K562 (cell line): ENCODE measurements at regions not wholly inside any gene's neighbourhood (a gene's known extent, or its start where the extent isn't known, plus 50 kb on each side); places are given as distances from the start of the nearest gene placed in this dataset.

Experiments
- ATAC-seq: fragments of 200-7000 bp; cut with Tn5 transposase; 3 replicates; pipeline ENCODE4 v1.9.1; 2020; ENCODE audit warnings: moderate library complexity
- BruUV-seq: library from RNA; stranded (reverse); fragments of 400-500 nt; replicated peaks from 2 replicates; lab custom pipeline; 2021; lab: Mats Ljungman, UMichigan
- CTCF ChIA-PET: fragments of 300-600 bp; formaldehyde crosslinking; extraction: SDS; loops from one replicate; lab custom pipeline; 2021; ENCODE audit warnings: low intra/inter-chr PET ratio; lab: Yijun Ruan, JAX
- POLR2A ChIA-PET: fragments of 300-600, 350-650 bp; sonication (Branson Sonifier 250); formaldehyde crosslinking; extraction: SDS; loops from one replicate; lab custom pipeline; 2021; ENCODE audit warnings: antibody characterized with exemption, inconsistent platforms; lab: Yijun Ruan, JAX
- DNase-seq, 4 experiments: peaks; one replicate each; pipeline versions ENCODE4 v3.0.0 to v3.0.0-alpha.2; 2011 to 2018; ENCODE audit warnings: low spot score in 3 of 4, mixed read lengths in 3 of 4; ENCODE audit errors: extremely low read depth in 1 of 4
- FAIRE-seq: peaks from 2 replicates; lab custom pipeline; 2011; peaks lifted over from hg19 to GRCh38; lab: Jason Lieb, UNC
- H2AFZ ChIP-seq: 2 replicates; pipeline ENCODE4 v1.6.0; 2011; ENCODE audit warnings: low read depth, low read length, control low read depth, inconsistent platforms
- H3K27ac ChIP-seq: fragments of 200-600 bp; 3 replicates; pipeline ENCODE4 v1.8.0; 2011; ENCODE audit warnings: low read depth, mild to moderate bottlenecking, control low read depth, inconsistent platforms, low read length, moderate library complexity, mixed read lengths; ENCODE audit errors: extremely low read depth
- H3K27me3 ChIP-seq, 2 experiments: fragments of 300-600 bp in 1 of 2; 2 replicates in 1 of 2; 3 replicates in 1 of 2; pipeline versions ENCODE4 v1.6.0 to v1.8.0; 2011; ENCODE audit warnings: inconsistent platforms in 2 of 2, low read length in 2 of 2, mild to moderate bottlenecking in 1 of 2, mixed read lengths in 1 of 2, moderate library complexity in 1 of 2; ENCODE audit not compliant: control insufficient read depth in 2 of 2, insufficient read depth in 2 of 2
- H3K36me3 ChIP-seq: fragments of 300-600 bp; 3 replicates; pipeline ENCODE4 v1.8.0; 2011; ENCODE audit warnings: mild to moderate bottlenecking, low read length, inconsistent platforms; ENCODE audit not compliant: control insufficient read depth, insufficient read depth
- H3K4me1 ChIP-seq, 2 experiments: fragments of 200-600 bp in 1 of 2; replicated peaks in 1 of 2; 2 replicates in 1 of 2; 3 replicates in 1 of 2; pipeline versions ENCODE4 v1.5.1 to v1.8.0; 2011; ENCODE audit warnings: inconsistent platforms in 2 of 2, low read length in 2 of 2, mild to moderate bottlenecking in 1 of 2, mixed read lengths in 1 of 2, moderate library complexity in 1 of 2; ENCODE audit not compliant: control insufficient read depth in 2 of 2, insufficient read depth in 2 of 2
- H3K4me2 ChIP-seq: 2 replicates; pipeline ENCODE4 v1.6.1; 2011; ENCODE audit warnings: low read length, control low read depth, inconsistent platforms, mixed read lengths; ENCODE audit not compliant: insufficient read depth
- H3K4me3 ChIP-seq: fragments of 200-600 bp; sonication (generic), shearing (Covaris generic); 2 replicates; pipeline ENCODE4 v1.5.1; 2016; ENCODE audit warnings: control low read depth, inconsistent platforms
- H3K79me2 ChIP-seq: fragments of 200-600 bp; 3 replicates; pipeline ENCODE4 v1.8.0; 2011; ENCODE audit warnings: low read length, inconsistent platforms; ENCODE audit not compliant: control insufficient read depth, insufficient read depth
- H3K9ac ChIP-seq, 2 experiments: 2 replicates each; pipeline versions ENCODE4 v1.6.0 to v1.6.1; 2011; ENCODE audit warnings: low read depth in 2 of 2, low read length in 2 of 2, control low read depth in 1 of 2, inconsistent platforms in 1 of 2, mild to moderate bottlenecking in 1 of 2, mixed read lengths in 1 of 2; ENCODE audit not compliant: insufficient read depth in 1 of 2
- H3K9me1 ChIP-seq: one replicate; pipeline ENCODE4 v1.6.0; 2011; ENCODE audit warnings: inconsistent platforms, mild to moderate bottlenecking, low read length, moderate library complexity; ENCODE audit not compliant: control insufficient read depth, insufficient read depth
- H3K9me3 ChIP-seq: replicated peaks from 2 replicates; pipeline ENCODE4 v1.5.1; 2011; ENCODE audit warnings: low read depth, low read length, inconsistent platforms; ENCODE audit not compliant: control insufficient read depth, insufficient read depth
- H4K20me1 ChIP-seq: replicated peaks from 2 replicates; pipeline ENCODE4 v1.6.1; 2011; ENCODE audit warnings: low read length, inconsistent platforms, mixed read lengths; ENCODE audit not compliant: control insufficient read depth, insufficient read depth
- ADNP ChIP-seq: fragments of 200-800 bp; sonication (Bioruptor generic); IDR thresholded peaks from 2 replicates; pipeline ENCODE4 v1.6.1; 2016; ENCODE audit warnings: missing genetic modification characterization, missing compliant biosample characterization
- CREB3 ChIP-seq: fragments of 450-650 bp; conservative IDR thresholded peaks from 2 replicates; pipeline ENCODE4 v1.6.1; 2016; ENCODE audit warnings: missing genetic modification characterization, low read depth, mild to moderate bottlenecking, missing compliant biosample characterization, moderate library complexity
- FUS ChIP-seq: fragments of 200-400 bp; formaldehyde crosslinking; optimal IDR thresholded peaks from 2 replicates; pipeline ENCODE3; 2017; ENCODE audit warnings: low read depth, low read length
- GABPB1 ChIP-seq: sonication (generic); formaldehyde crosslinking; IDR thresholded peaks from 2 replicates; pipeline ENCODE4 v1.8.0; 2022; ENCODE audit warnings: mild to moderate bottlenecking, missing genetic modification reagents
- GTF2F1 ChIP-seq: IDR thresholded peaks from 2 replicates; pipeline ENCODE4 v1.6.1; 2011; ENCODE audit warnings: low read depth, low read length, improper control_type of control experiment
- IRF2 ChIP-seq: sonication (generic); formaldehyde crosslinking; IDR thresholded peaks from 2 replicates; pipeline ENCODE4 v1.8.1; 2022; ENCODE audit warnings: mild to moderate bottlenecking, missing genetic modification reagents
- JUND ChIP-seq, 2 experiments: IDR thresholded peaks; 2 replicates in 1 of 2; 3 replicates in 1 of 2; pipeline ENCODE4 v1.6.1; 2011; ENCODE audit warnings: borderline replicate concordance in 2 of 2, low read depth in 2 of 2, low read length in 2 of 2, improper control_type of control experiment in 1 of 2, missing biosample characterization in 1 of 2, missing genetic modification characterization in 1 of 2, missing genetic modification reagents in 1 of 2
- LCOR ChIP-seq: sonication (generic); formaldehyde crosslinking; IDR thresholded peaks from 2 replicates; pipeline ENCODE4 v1.8.0; 2022; ENCODE audit warnings: mild to moderate bottlenecking, missing genetic modification reagents
- RAD21 ChIP-seq, 2 experiments: fragments of 250-450 bp in 1 of 2; fragments of 450-650 bp in 1 of 2; sonication (Bioruptor Pico) in 1 of 2; formaldehyde crosslinking in 1 of 2; IDR thresholded peaks in 1 of 2; conservative IDR thresholded peaks in 1 of 2; 2 replicates each; pipeline versions ENCODE4 v1.4.0 to v1.8.0; 2020 to 2022; ENCODE audit warnings: mild to moderate bottlenecking in 2 of 2, moderate library complexity in 1 of 2
- SRSF9 ChIP-seq: fragments of 200-400 bp; formaldehyde crosslinking; IDR thresholded peaks from 2 replicates; pipeline ENCODE4 v1.6.1; 2017; ENCODE audit warnings: low read depth, low read length, borderline replicate concordance
- TCF7L2 ChIP-seq: fragments of 150-350 bp; IDR thresholded peaks from 2 replicates; pipeline ENCODE4 v1.6.1; 2016; ENCODE audit warnings: low read depth, mild to moderate bottlenecking, low read length, moderate library complexity
- TEAD4 ChIP-seq, 2 experiments: sonication (generic) in 1 of 2; formaldehyde crosslinking in 1 of 2; IDR thresholded peaks; 2 replicates each; pipeline versions ENCODE4 v1.6.1 to v1.8.0; 2012 to 2022; ENCODE audit warnings: borderline replicate concordance in 1 of 2, inconsistent platforms in 1 of 2, low read length in 1 of 2, mild to moderate bottlenecking in 1 of 2, missing genetic modification reagents in 1 of 2
- ZNF124 ChIP-seq: sonication (generic); formaldehyde crosslinking; IDR thresholded peaks from 2 replicates; pipeline ENCODE4 v1.8.1; 2022; ENCODE audit warnings: missing genetic modification reagents
- ZNF140 ChIP-seq: fragments of 250-450 bp; sonication (Bioruptor Pico); IDR thresholded peaks from 2 replicates; pipeline ENCODE4 v1.8.0; 2021; ENCODE audit warnings: moderate library complexity, mild to moderate bottlenecking, inconsistent platforms
- ZNF24 ChIP-seq: fragments of 450-650 bp; IDR thresholded peaks from 2 replicates; pipeline ENCODE4 v1.6.1; 2016
- ZNF384 ChIP-seq: IDR thresholded peaks from 2 replicates; pipeline ENCODE4 v1.6.1; 2012; ENCODE audit warnings: low read depth, low read length, improper control_type of control experiment
- ZNF592 ChIP-seq: fragments of 450-650 bp; IDR thresholded peaks from 2 replicates; pipeline ENCODE4 v1.6.1; 2017; ENCODE audit warnings: antibody characterized with exemption, mild to moderate bottlenecking
- WGBS: fragments of 100-300 bp; shearing (Covaris generic); methylation state at CpG from one replicate; pipeline ENCODE4 v1.1.6; 2016; ENCODE audit warnings: low coverage, mixed read lengths; ENCODE audit not compliant: insufficient coverage; ENCODE audit errors: missing lambda C conversion rate; 5-methylcytosine and 5-hydroxymethylcytosine counted together
- in situ Hi-C: fragments of 300-500 bp; cut with MboI; formaldehyde crosslinking; loops from 4 replicates; pipeline ENCODE4 v1.15.0; 2018; ENCODE audit warnings: inconsistent platforms, mixed read lengths
- intact Hi-C: fragments of 100-400 bp; cut with micrococcal nuclease; formaldehyde crosslinking; loops from 2 replicates; pipeline ENCODE4 v1.14.2; 2022

- Histone ChIP-seq H3K4me2 (no peak overlapping the region), H4K20me1 (peaks cover 4% of the 10 kb centered on the region; the same call in 1 of the 2 replicates), H3K27me3 (peaks cover 23 to 50% of the 10 kb centered on the region in 2 experiments; a peak in 4 of 5 replicates), H3K9me3 (no peaks in the 10 kb centered on the region), H3K79me2 (no peaks in the 10 kb centered on the region), H2AFZ (no peak overlapping the region), H3K36me3 (no peaks in the 10 kb centered on the region), H3K4me1 (no peaks in the 10 kb centered on the region; a peak in 1 of 5 replicates), H3K27ac (no peak overlapping the region), H3K4me3 (no peak overlapping the region), H3K9ac (no peak overlapping the region), H3K9me1 (no peaks in the 10 kb centered on the region)
- no peak for TF ChIP-seq ZNF140 (CRISPR knock-in tag)
- TF ChIP-seq ADNP (tag): no peak
- TF ChIP-seq RAD21 (CRISPR knock-in tag; conservative IDR thresholded peaks at IDR 0.05 in 1 of 2, IDR thresholded peaks at IDR 0.05 in 1 of 2): no peak
- no peak for TF ChIP-seq ZNF592
- TF ChIP-seq TCF7L2: no peak
- TF ChIP-seq SRSF9: no peak
- TF ChIP-seq GABPB1: no peak
- no peak for TF ChIP-seq ZNF24
- TF ChIP-seq TEAD4 (IDR thresholded peaks at IDR 0.05; ENCODE audit: low read length): no peak
- no peak for TF ChIP-seq TEAD4 (CRISPR knock-in tag; IDR thresholded peaks at IDR 0.05; ENCODE audit: borderline replicate concordance)
- TF ChIP-seq FUS: no peak
- TF ChIP-seq LCOR (CRISPR knock-in tag): no peak
- no peak for TF ChIP-seq ZNF384
- no peak for TF ChIP-seq GTF2F1
- no peak for TF ChIP-seq JUND (IDR thresholded peaks at IDR 0.05; ENCODE audit: borderline replicate concordance, low read depth, low read length)
- TF ChIP-seq JUND (tag; IDR thresholded peaks at IDR 0.05; ENCODE audit: borderline replicate concordance, low read depth, low read length): no peak
- TF ChIP-seq ZNF124 (CRISPR knock-in tag): no peak
- TF ChIP-seq CREB3 (tag): no peak
- TF ChIP-seq IRF2 (CRISPR knock-in tag): no peak
- POLR2A ChIA-PET: no interaction called here
- CTCF ChIA-PET: no interaction called here
- in situ Hi-C loops: no loop called here
- no TSS peak for BruUV-seq
- intact Hi-C loops: no loop called here
- DNase-seq (no peak), FAIRE-seq (no peak), ATAC-seq (no peak)
- 4% methylated on average over 7 of the region's 7 CpGs for whole genome bisulfite sequencing
These were observed 84.7 kb upstream of the BRD7 start for GRCh38 chr16:50453446-50453845.
